K562 (cell line): ENCODE measurements at regions not wholly inside any gene's neighbourhood (a gene's known extent, or its start where the extent isn't known, plus 50 kb on each side); places are given as distances from the start of the nearest gene placed in this dataset.

ENCODE experiments used
- AFF1 ChIP-seq, 2 experiments: fragments of 450-650 bp; IDR thresholded peaks; 2 replicates each; pipeline ENCODE4 v1.6.1; 2018; ENCODE audit warnings: mild to moderate bottlenecking in 2 of 2, low read depth in 1 of 2; ENCODE audit not compliant: partially characterized antibody in 2 of 2
- MAZ ChIP-seq, 2 experiments: fragments of 450-650 bp in 1 of 2; sonication (generic) in 1 of 2; formaldehyde crosslinking; IDR thresholded peaks in 1 of 2; conservative IDR thresholded peaks in 1 of 2; 2 replicates each; pipeline versions ENCODE4 v1.4.0 to v1.5.0; 2020; ENCODE audit warnings: mild to moderate bottlenecking in 1 of 2, missing genetic modification reagents in 1 of 2
- MYC ChIP-seq, 2 experiments: fragments of 250-450 bp in 1 of 2; sonication (Bioruptor Pico) in 1 of 2; IDR thresholded peaks; 2 replicates each; pipeline versions ENCODE4 v1.5.1 to v1.6.1; 2012 to 2021; ENCODE audit warnings: low read depth in 2 of 2, borderline replicate concordance in 1 of 2, improper control_type of control experiment in 1 of 2, low read length in 1 of 2, mild to moderate bottlenecking in 1 of 2, moderate library complexity in 1 of 2
- RBM25 ChIP-seq: fragments of 200-400 bp; formaldehyde crosslinking; IDR thresholded peaks from 2 replicates; pipeline ENCODE4 v1.6.1; 2018; ENCODE audit warnings: low read length, low read depth, moderate library complexity; ENCODE audit not compliant: severe bottlenecking
- RBM34 ChIP-seq: fragments of 200-400 bp; formaldehyde crosslinking; IDR thresholded peaks from 2 replicates; pipeline ENCODE4 v1.6.1; 2018; ENCODE audit warnings: low read length, borderline replicate concordance; ENCODE audit not compliant: insufficient read depth
- TBL1XR1 ChIP-seq, 2 experiments: IDR thresholded peaks; 2 replicates each; pipeline ENCODE4 v1.6.1; 2012; ENCODE audit warnings: improper control_type of control experiment in 2 of 2, low read length in 2 of 2, mild to moderate bottlenecking in 1 of 2
- ZNF224 ChIP-seq: sonication (generic); formaldehyde crosslinking; IDR thresholded peaks from 2 replicates; pipeline ENCODE4 v1.8.0; 2022; ENCODE audit warnings: mild to moderate bottlenecking, missing genetic modification reagents
- ZNF316 ChIP-seq: fragments of 450-650 bp; IDR thresholded peaks from 2 replicates; pipeline ENCODE4 v1.6.1; 2016

GRCh38 chr22:49203859-49204598 lies 623.6 kb downstream of the BRD1 start (continued):
- TF ChIP-seq AFF1 (IDR thresholded peaks at IDR 0.05; ENCODE audit: low read depth in 1 of 2, partially characterized antibody in 2 of 2) = no peak
- TF ChIP-seq RBM25 = no peak
- no peak for TF ChIP-seq TBL1XR1 (IDR thresholded peaks at IDR 0.05; ENCODE audit: low read length in 2 of 2)
- no peak for TF ChIP-seq ZNF224 (CRISPR knock-in tag)
- TF ChIP-seq RBM34 = no peak
- TF ChIP-seq MAZ (CRISPR knock-in tag; conservative IDR thresholded peaks at IDR 0.05 in 1 of 2, IDR thresholded peaks at IDR 0.05 in 1 of 2) = no peak
- no peak for TF ChIP-seq ZNF316
- no peak for TF ChIP-seq MYC (IDR thresholded peaks at IDR 0.05; ENCODE audit: low read depth, low read length)
- no peak for TF ChIP-seq MYC (CRISPR knock-in tag; IDR thresholded peaks at IDR 0.05; ENCODE audit: borderline replicate concordance, low read depth)
